ENCODE measurements at regions not wholly inside any gene's neighbourhood (a gene's known extent, or its start where the extent isn't known, plus 50 kb on each side); places are given as distances from the start of the nearest gene placed in this dataset.
"Not testable (repeated sequence)": the region's sequence is repeated elsewhere in the genome, so short reads cannot be mapped to it uniquely, and the experiment has no call there.

DNA sequence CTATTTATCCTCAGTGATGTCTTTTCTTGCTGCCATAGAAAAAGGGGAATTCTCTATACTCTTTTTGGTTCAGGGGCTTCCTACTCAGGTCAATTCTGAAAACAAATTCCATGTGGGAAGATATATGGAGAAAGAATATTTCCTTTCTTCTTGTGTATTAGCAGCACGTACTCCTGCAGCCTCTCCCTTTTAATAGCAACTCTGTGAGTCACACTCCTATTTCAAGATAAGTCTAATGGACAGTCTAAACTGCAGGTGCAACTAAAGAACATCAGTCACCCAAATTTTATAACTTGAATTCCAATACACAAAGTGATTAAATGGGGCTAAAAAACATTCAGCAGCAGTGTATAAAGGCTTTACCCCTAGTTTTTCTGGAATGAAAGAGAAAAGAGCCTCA lies 942.2 kb downstream of the CNTNAP5 start:
- H3K27ac Mint-ChIP-seq = no peak overlapping the region
- H3K36me3 Mint-ChIP-seq = no peaks in the 10 kb centered on the region
- H3K4me1 Mint-ChIP-seq (ENCODE audit: low read depth) = no peaks in the 10 kb centered on the region
- H3K9me3 Mint-ChIP-seq (ENCODE audit: low read depth) = no peaks in the 10 kb centered on the region
- no peaks in the 10 kb centered on the region for H3K27me3 Mint-ChIP-seq
- H3K4me3 Mint-ChIP-seq = no peak overlapping the region

- Mint-ChIP-seq H3K9me3 (ENCODE audit: low read depth) (no peaks in the 10 kb centered on the region), H3K36me3 (no peaks in the 10 kb centered on the region)
Measured at GRCh38 chr2:124970030-124970429, 944.9 kb downstream of the CNTNAP5 start.

DNA sequence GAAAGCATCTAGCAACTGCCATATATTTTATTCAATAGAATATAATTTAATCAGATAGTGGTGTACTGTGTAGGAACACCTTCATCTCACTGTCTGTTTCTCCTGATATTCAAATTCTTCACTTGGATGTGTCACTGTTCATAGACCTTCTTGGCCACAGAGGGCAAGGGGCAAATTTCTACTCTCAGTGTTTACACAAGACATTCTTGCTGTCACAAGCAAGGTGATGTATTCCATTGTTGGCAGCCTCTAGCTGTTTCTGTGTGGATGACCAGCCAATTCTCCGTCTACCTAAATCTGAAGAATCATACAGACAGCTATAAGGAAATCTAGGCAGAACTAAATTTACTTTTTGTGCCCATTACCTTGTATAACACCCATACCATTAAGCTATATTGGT lies 948.3 kb downstream of the CNTNAP5 start:
- Mint-ChIP-seq H3K36me3 (no peaks in the 10 kb centered on the region), H3K9me3 (ENCODE audit: low read depth) (no peaks in the 10 kb centered on the region), H3K4me3 (no peak overlapping the region), H3K4me1 (ENCODE audit: low read depth) (no peaks in the 10 kb centered on the region), H3K27ac (no peak overlapping the region), H3K27me3 (no peaks in the 10 kb centered on the region)

More at GRCh38 chr2:124970030-124970429, 944.9 kb downstream of the CNTNAP5 start:
- H3K27ac Mint-ChIP-seq = no peak overlapping the region
- no peak overlapping the region for H3K4me3 Mint-ChIP-seq
- H3K27me3 Mint-ChIP-seq = no peaks in the 10 kb centered on the region
- H3K4me1 Mint-ChIP-seq (ENCODE audit: low read depth) = no peaks in the 10 kb centered on the region

DNA sequence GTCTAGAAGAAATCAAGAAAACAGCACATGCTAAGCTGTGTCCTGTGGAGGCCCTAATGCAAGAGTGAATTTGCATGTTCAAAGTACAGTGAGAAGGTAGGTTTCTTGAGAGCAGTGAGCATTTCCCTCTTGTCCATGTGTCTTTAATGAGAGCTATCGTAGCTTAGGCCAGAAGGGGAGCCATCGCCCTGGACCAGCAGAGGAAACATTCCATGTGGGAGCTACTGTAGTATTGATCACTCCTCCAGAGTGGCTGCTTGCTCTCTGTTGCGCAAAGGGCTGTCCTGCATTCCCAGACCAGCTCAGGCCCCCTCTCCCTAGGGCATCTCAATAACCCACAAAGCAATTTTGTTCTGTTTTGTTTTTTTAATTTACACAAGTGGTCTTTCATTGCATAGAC lies 950.1 kb downstream of the CNTNAP5 start:
- Mint-ChIP-seq H3K27ac (no peak overlapping the region), H3K4me3 (no peak overlapping the region), H3K27me3 (no peaks in the 10 kb centered on the region), H3K36me3 (no peaks in the 10 kb centered on the region), H3K4me1 (ENCODE audit: low read depth) (no peaks in the 10 kb centered on the region), H3K9me3 (ENCODE audit: low read depth) (no peaks in the 10 kb centered on the region)

GRCh38 chr2:124975648-124976047 lies 950.6 kb downstream of the CNTNAP5 start:
- no peak overlapping the region for H3K27ac Mint-ChIP-seq
- no peaks in the 10 kb centered on the region for H3K27me3 Mint-ChIP-seq
- H3K4me3 Mint-ChIP-seq = no peak overlapping the region
- no peaks in the 10 kb centered on the region for H3K36me3 Mint-ChIP-seq
- no peaks in the 10 kb centered on the region for H3K9me3 Mint-ChIP-seq (ENCODE audit: low read depth)
- H3K4me1 Mint-ChIP-seq (ENCODE audit: low read depth) = no peaks in the 10 kb centered on the region

DNA sequence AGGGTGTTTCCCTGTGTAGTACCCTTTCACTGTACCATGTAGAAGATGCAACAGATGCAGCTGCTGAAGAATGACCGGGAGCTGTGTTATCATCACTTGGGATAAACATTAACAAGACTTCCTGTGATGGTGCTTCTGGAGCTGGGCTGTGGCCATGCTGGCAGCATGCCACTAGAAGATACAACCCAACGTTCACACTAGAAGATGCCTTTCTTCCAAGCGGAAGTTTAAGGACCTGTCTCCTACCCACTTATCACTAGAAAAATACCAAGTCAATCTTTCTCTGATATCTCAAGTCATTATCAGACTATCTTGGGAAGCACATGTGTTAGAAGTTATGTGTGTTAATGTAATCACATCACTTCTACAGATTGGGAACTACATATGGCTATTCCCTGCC lies 953.5 kb downstream of the CNTNAP5 start:
- Mint-ChIP-seq H3K4me1 (ENCODE audit: low read depth) (no peaks in the 10 kb centered on the region), H3K4me3 (no peak overlapping the region), H3K36me3 (no peaks in the 10 kb centered on the region), H3K27me3 (no peaks in the 10 kb centered on the region), H3K27ac (no peak overlapping the region), H3K9me3 (ENCODE audit: low read depth) (no peaks in the 10 kb centered on the region)

- Mint-ChIP-seq H3K27me3 (no peaks in the 10 kb centered on the region), H3K27ac (no peak overlapping the region), H3K36me3 (no peaks in the 10 kb centered on the region), H3K4me3 (no peak overlapping the region), H3K4me1 (ENCODE audit: low read depth) (no peaks in the 10 kb centered on the region), H3K9me3 (ENCODE audit: low read depth) (no peaks in the 10 kb centered on the region)
Measured at GRCh38 chr2:124983595-124983994, 958.5 kb downstream of the CNTNAP5 start.

DNA sequence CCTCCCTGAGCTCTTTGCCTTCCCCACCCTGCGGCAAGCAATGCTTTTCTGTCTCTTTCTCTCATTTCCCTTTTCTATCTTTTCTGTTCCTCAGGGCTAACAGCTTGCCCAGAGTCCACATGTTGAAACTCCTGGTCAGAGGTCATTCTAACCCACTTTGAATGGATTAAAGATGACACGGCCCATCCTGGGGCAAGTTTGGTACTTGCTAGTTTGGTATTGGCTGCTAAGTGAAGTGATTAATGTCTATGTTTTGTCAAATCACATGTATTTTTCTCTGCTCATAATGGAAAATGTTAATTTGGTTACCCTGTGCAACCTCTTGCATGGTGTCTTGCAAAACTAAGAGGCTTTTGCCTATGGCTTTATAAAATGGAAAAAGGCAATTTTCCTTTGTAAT lies 960.2 kb downstream of the CNTNAP5 start:
- H3K36me3 Mint-ChIP-seq = no peaks in the 10 kb centered on the region
- no peak overlapping the region for H3K27ac Mint-ChIP-seq
- H3K27me3 Mint-ChIP-seq = no peaks in the 10 kb centered on the region
- no peaks in the 10 kb centered on the region for H3K4me1 Mint-ChIP-seq (ENCODE audit: low read depth)
- no peaks in the 10 kb centered on the region for H3K9me3 Mint-ChIP-seq (ENCODE audit: low read depth)
- no peak overlapping the region for H3K4me3 Mint-ChIP-seq

GRCh38 chr2:124986136-124986535 lies 961.0 kb downstream of the CNTNAP5 start:
- Mint-ChIP-seq H3K27ac (no peak overlapping the region), H3K27me3 (no peaks in the 10 kb centered on the region), H3K4me3 (no peak overlapping the region), H3K9me3 (ENCODE audit: low read depth) (no peaks in the 10 kb centered on the region), H3K36me3 (no peaks in the 10 kb centered on the region), H3K4me1 (ENCODE audit: low read depth) (no peaks in the 10 kb centered on the region)

DNA sequence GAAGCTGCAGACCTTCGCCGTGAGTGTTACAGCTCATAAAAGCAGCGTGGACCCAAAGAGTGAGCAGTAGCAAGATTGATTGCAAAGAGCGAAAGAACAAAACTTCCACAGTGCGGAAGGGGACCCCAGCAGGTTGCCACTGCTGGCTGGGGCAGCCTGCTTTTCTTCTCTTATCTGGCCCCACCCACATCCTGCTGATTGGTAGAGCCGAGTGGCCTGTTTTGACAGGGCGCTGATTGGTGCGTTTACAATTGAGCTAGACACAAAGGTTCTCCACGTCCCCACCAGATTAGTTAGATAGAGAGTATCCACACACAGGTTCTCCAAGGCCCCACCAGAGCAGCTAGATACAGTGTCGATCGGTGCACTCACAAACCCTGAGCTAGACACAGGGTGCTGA lies 961.8 kb downstream of the CNTNAP5 start:
- not testable (repeated sequence) for H3K27ac Mint-ChIP-seq; H3K4me3 Mint-ChIP-seq; H3K9me3 Mint-ChIP-seq (ENCODE audit: low read depth); H3K27me3 Mint-ChIP-seq; H3K36me3 Mint-ChIP-seq; H3K4me1 Mint-ChIP-seq (ENCODE audit: low read depth)

- H3K4me1 Mint-ChIP-seq (ENCODE audit: low read depth); H3K27me3 Mint-ChIP-seq; H3K36me3 Mint-ChIP-seq; H3K4me3 Mint-ChIP-seq; H3K9me3 Mint-ChIP-seq (ENCODE audit: low read depth); H3K27ac Mint-ChIP-seq: not testable (repeated sequence)
Measured at GRCh38 chr2:124987436-124987835, 962.3 kb downstream of the CNTNAP5 start.

DNA sequence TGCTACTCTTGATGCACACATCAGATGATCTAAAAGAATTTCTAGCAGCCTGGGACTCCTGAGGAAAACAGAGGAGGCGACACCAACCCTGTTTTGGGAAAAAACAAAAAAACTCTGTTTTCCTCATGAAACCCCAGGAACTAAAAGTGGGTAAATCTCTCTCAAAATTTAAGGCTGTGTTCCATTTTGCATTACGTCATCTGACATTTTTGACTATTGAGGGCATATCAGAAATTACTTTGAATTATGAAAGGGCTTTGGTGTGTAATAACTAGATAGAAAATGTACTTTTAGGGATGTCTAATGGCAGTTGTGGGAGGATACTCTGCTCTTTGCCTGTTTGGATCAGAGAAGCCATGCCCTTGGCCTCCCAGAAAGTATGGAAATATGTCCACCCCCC lies 963.0 kb downstream of the CNTNAP5 start:
- no peaks in the 10 kb centered on the region for H3K36me3 Mint-ChIP-seq
- H3K27ac Mint-ChIP-seq = no peak overlapping the region
- no peaks in the 10 kb centered on the region for H3K4me1 Mint-ChIP-seq (ENCODE audit: low read depth)
- no peak overlapping the region for H3K4me3 Mint-ChIP-seq
- no peaks in the 10 kb centered on the region for H3K27me3 Mint-ChIP-seq
- peaks cover 2% of the 10 kb centered on the region for H3K9me3 Mint-ChIP-seq (ENCODE audit: low read depth)

DNA sequence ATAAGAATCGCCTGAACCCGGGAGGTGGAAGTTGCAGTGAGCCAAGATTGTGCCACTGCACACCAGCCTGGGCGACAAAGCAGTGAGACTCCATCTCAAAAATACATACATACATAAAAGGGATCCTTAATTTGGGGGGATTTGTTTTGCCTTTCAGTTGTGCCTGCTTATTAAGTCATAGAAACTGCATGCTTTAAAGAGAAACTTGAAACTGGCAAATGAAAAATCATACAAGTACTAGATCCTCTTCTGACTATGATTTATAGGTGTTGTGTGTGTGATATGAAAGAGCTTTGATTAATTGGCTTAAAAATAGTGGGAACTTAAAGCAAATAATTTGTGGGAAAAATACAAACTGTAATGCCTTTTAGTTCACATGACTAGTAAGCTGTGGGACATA lies 963.7 kb downstream of the CNTNAP5 start:
- no peaks in the 10 kb centered on the region for H3K27me3 Mint-ChIP-seq
- H3K9me3 Mint-ChIP-seq (ENCODE audit: low read depth) = peaks cover 3% of the 10 kb centered on the region
- no peaks in the 10 kb centered on the region for H3K36me3 Mint-ChIP-seq
- H3K27ac Mint-ChIP-seq = no peak overlapping the region
- no peaks in the 10 kb centered on the region for H3K4me1 Mint-ChIP-seq (ENCODE audit: low read depth)
- no peak overlapping the region for H3K4me3 Mint-ChIP-seq

GRCh38 chr2:124993809-124994208 lies 968.7 kb downstream of the CNTNAP5 start:
- Mint-ChIP-seq H3K9me3 (ENCODE audit: low read depth) (peaks cover 3% of the 10 kb centered on the region), H3K4me3 (no peak overlapping the region), H3K27me3 (no peaks in the 10 kb centered on the region), H3K36me3 (no peaks in the 10 kb centered on the region), H3K4me1 (ENCODE audit: low read depth) (no peaks in the 10 kb centered on the region), H3K27ac (no peak overlapping the region)

DNA sequence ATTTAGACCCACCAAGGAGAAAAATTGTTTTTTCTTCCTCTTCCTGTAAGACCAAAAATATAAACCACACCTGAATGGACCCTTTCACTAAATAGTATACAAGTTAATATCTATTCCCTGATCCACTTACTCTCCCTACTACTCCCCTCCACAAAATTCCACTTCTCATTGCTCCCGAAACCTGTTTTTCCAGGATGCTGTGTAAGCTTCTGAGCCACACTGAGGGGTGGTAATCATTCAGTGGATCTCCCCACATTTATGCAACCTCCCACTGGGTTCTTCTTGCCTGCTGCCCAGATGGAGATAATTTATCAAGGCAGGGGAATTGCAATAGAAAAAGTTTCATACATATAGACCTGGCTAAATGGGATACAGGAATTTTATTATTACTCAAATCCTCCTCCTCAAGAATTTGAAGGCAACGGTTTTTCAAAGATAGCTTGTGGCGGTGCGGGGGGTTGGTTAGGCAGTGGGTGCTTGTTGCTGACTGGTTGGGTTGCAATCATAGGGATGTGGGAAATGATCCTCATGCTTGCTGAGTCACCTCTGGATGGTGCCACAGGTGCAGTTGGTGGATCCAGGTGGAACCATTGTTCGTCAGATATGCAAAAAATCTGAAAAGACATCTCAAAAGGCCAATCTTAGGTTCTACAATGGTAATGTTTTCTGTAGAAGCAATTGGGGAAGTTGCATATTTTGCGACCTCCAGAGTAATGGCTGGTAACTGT lies 970.3 kb downstream of the CNTNAP5 start:
- Mint-ChIP-seq H3K27ac (no peak overlapping the region), H3K27me3 (no peaks in the 10 kb centered on the region), H3K9me3 (ENCODE audit: low read depth) (peaks cover 3% of the 10 kb centered on the region), H3K36me3 (no peaks in the 10 kb centered on the region), H3K4me3 (no peak overlapping the region), H3K4me1 (ENCODE audit: low read depth) (no peaks in the 10 kb centered on the region)

DNA sequence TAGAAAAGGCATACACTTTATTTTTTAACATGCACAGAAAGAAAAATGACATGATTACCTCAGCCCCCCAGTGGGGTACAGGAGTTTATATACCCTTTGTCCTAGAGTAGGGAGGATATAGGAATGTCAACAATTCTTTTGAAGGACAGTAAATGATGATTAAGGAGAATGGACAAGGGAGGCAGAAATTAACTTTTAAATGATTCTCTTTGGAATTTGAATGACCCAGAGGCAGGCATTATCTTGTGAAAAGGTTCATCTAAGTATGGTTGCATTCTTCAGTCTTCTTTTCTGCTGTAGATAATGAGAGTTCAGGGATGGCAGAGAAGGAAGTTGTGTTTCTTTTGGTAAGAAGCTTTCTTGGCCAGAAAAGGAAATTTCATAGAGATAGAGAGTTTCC lies 971.3 kb downstream of the CNTNAP5 start:
- Mint-ChIP-seq H3K9me3 (ENCODE audit: low read depth) (peaks cover 3% of the 10 kb centered on the region), H3K27me3 (no peaks in the 10 kb centered on the region), H3K4me1 (ENCODE audit: low read depth) (no peaks in the 10 kb centered on the region), H3K4me3 (no peak overlapping the region), H3K36me3 (no peaks in the 10 kb centered on the region), H3K27ac (no peak overlapping the region)
